ENCODE measurements at regions not wholly inside any gene's neighbourhood (a gene's known extent, or its start where the extent isn't known, plus 50 kb on each side); places are given as distances from the start of the nearest gene placed in this dataset.

- TF ChIP-seq CTCF (conservative IDR thresholded peaks at IDR 0.05 in 1 of 2, IDR thresholded peaks at IDR 0.05 in 1 of 2; ENCODE audit: low read depth in 1 of 2, low read length in 2 of 2) (no peak), EZH2 (IDR thresholded peaks at IDR 0.05; ENCODE audit: low read length, missing control alignments) (no peak)
Observed at GRCh38 chr2:145729993-145730770, 1210.3 kb upstream of the ZEB2 start.

Measured in fibroblast of lung (primary cell).